ENCODE measurements at regions not wholly inside any gene's neighbourhood (a gene's known extent, or its start where the extent isn't known, plus 50 kb on each side); places are given as distances from the start of the nearest gene placed in this dataset.

- in situ Hi-C loops (cut with MboI) (no loop called here), intact Hi-C loops (cut with micrococcal nuclease; ENCODE audit: unreplicated experiment) (loop anchor here (1.0 kb wide), 1 partner anchor 44 kb away; no protein-coding TSS in a partner anchor)
- RAD21 ChIA-PET (ENCODE audit: unreplicated experiment) = no interaction called here
- DNase-seq (ENCODE audit: low read depth, low spot score) = no peak
- no peaks in the 10 kb centered on the region for H3K36me3 ChIP-seq (ENCODE audit: control insufficient read depth in 2 of 2, insufficient read depth in 2 of 2, low read length in 1 of 2)
- CTCF ChIA-PET = no interaction called here
- TF ChIP-seq STAT1 (conservative IDR thresholded peaks at IDR 0.05) = no peak
- no peak for TF ChIP-seq TCF3 (IDR thresholded peaks at IDR 0.05; ENCODE audit: borderline replicate concordance, insufficient read depth, low read depth, low read length)
- no peak for TF ChIP-seq MAX (IDR thresholded peaks at IDR 0.05; ENCODE audit: low read depth, low read length)
- no peak for TF ChIP-seq NRF1 (conservative IDR thresholded peaks at IDR 0.05; ENCODE audit: low read depth, low read length)
- no peak for TF ChIP-seq NR2C2 (IDR thresholded peaks at IDR 0.05; ENCODE audit: borderline replicate concordance, control insufficient read depth, insufficient read length, low read depth)
- no peak for TF ChIP-seq SMC3 (IDR thresholded peaks at IDR 0.05; ENCODE audit: borderline replicate concordance, low read length)
- TF ChIP-seq SUPT20H (IDR thresholded peaks at IDR 0.05; ENCODE audit: borderline replicate concordance, control insufficient read depth, low read depth, low read length) = no peak
- no peak for TF ChIP-seq PAX8 (IDR thresholded peaks at IDR 0.05)
- TF ChIP-seq CBFB (IDR thresholded peaks at IDR 0.05; ENCODE audit: low read depth) = no peak
- no peak for ATAC-seq
- no peaks in the 10 kb centered on the region for H3K9me3 ChIP-seq (replicated peaks; ENCODE audit: control insufficient read depth, insufficient read depth, low read length)
- SMC1A ChIA-PET (ENCODE audit: uncharacterized antibody, unreplicated experiment) = no interaction called here
- H3K79me2 ChIP-seq (ENCODE audit: control insufficient read depth, insufficient read depth, low read length) = no peaks in the 10 kb centered on the region
- no peak overlapping the region for H3K27ac ChIP-seq (ENCODE audit: control insufficient read depth, insufficient read depth)
- no peaks in the 10 kb centered on the region for H4K20me1 ChIP-seq (ENCODE audit: control insufficient read depth, insufficient read depth)
- no peaks in the 10 kb centered on the region for H3K4me1 ChIP-seq (ENCODE audit: control insufficient read depth, insufficient read depth, low read length)
- POLR2A ChIA-PET = no interaction called here
- no peak overlapping the region for H3K4me3 ChIP-seq
- FAIRE-seq = no peak
- BruUV-seq (replicated peaks) = no TSS peak
- no peaks in the 10 kb centered on the region for H3K27me3 ChIP-seq (replicated peaks in 1 of 2; ENCODE audit: control insufficient read depth in 2 of 2, insufficient read depth in 2 of 2, low read length in 1 of 2)
- no peak overlapping the region for H3K9ac ChIP-seq (ENCODE audit: control insufficient read depth, insufficient read depth, low read length)
- H2AFZ ChIP-seq (ENCODE audit: control insufficient read depth, low read depth, low read length) = no peak overlapping the region
- no peak overlapping the region for H3K4me2 ChIP-seq (ENCODE audit: control insufficient read depth, insufficient read depth)
These were observed 636.2 kb upstream of the KLF12 start for GRCh38 chr13:74770361-74770760.

GRCh38 chr13:74769333-74769732 lies 635.1 kb upstream of the KLF12 start:
- in situ Hi-C loops (cut with MboI) = no loop called here

More at GRCh38 chr13:74769333-74769732, 635.1 kb upstream of the KLF12 start:
- Histone ChIP-seq H3K4me1 (ENCODE audit: control insufficient read depth, insufficient read depth, low read length) (no peaks in the 10 kb centered on the region), H3K36me3 (ENCODE audit: control insufficient read depth in 2 of 2, insufficient read depth in 2 of 2, low read length in 1 of 2) (no peaks in the 10 kb centered on the region), H3K27me3 (replicated peaks in 1 of 2; ENCODE audit: control insufficient read depth in 2 of 2, insufficient read depth in 2 of 2, low read length in 1 of 2) (no peaks in the 10 kb centered on the region), H3K9me3 (replicated peaks; ENCODE audit: control insufficient read depth, insufficient read depth, low read length) (no peaks in the 10 kb centered on the region), H3K4me3 (no peak overlapping the region), H2AFZ (ENCODE audit: control insufficient read depth, low read depth, low read length) (no peak overlapping the region), H3K79me2 (ENCODE audit: control insufficient read depth, insufficient read depth, low read length) (no peaks in the 10 kb centered on the region), H4K20me1 (ENCODE audit: control insufficient read depth, insufficient read depth) (no peaks in the 10 kb centered on the region), H3K9ac (ENCODE audit: control insufficient read depth, insufficient read depth, low read length) (no peak overlapping the region), H3K4me2 (ENCODE audit: control insufficient read depth, insufficient read depth) (no peak overlapping the region), H3K27ac (ENCODE audit: control insufficient read depth, insufficient read depth) (no peak overlapping the region)
- TF ChIP-seq E2F4 (IDR thresholded peaks at IDR 0.05; ENCODE audit: low read depth, low read length) (no peak), IKZF2 (IDR thresholded peaks at IDR 0.05) (no peak), HDGF (IDR thresholded peaks at IDR 0.05) (no peak), BACH1 (IDR thresholded peaks at IDR 0.05; ENCODE audit: borderline replicate concordance) (no peak)
- POLR2A ChIA-PET = no interaction called here
- no TSS peak for BruUV-seq (replicated peaks)
- ATAC-seq (no peak), DNase-seq (ENCODE audit: low read depth, low spot score) (no peak), FAIRE-seq (no peak)
- SMC1A ChIA-PET (ENCODE audit: uncharacterized antibody, unreplicated experiment) = interaction anchor here (1.6 kb wide), 1 partner anchor 9 kb away, joined by 6 read pairs; no protein-coding TSS in a partner anchor
- CTCF ChIA-PET = no interaction called here
- 52% methylated on average over 2 of the region's 2 CpGs for WGBS (ENCODE audit: insufficient coverage, insufficient replicate concordance, low lambda C conversion rate, missing lambda C conversion rate)
- intact Hi-C loops (cut with micrococcal nuclease; ENCODE audit: unreplicated experiment) = no loop called here
- RAD21 ChIA-PET (ENCODE audit: unreplicated experiment) = no interaction called here
